Stomach (tissue), 4 donors: ENCODE measurements at regions not wholly inside any gene's neighbourhood (a gene's known extent, or its start where the extent isn't known, plus 50 kb on each side); places are given as distances from the start of the nearest gene placed in this dataset.

Source experiments
- CTCF ChIP-seq, 7 experiments: fragments of 450-650 bp in 4 of 7; fragments of 200-600 bp in 3 of 7; sonication (generic) in 3 of 7; IDR thresholded peaks; one replicate each; pipeline ENCODE4 v1.5.1; 2016 to 2019; ENCODE audit warnings: antibody characterized with exemption in 7 of 7, control low read depth in 2 of 7, mild to moderate bottlenecking in 1 of 7
- EP300 ChIP-seq: sonication (generic); formaldehyde crosslinking; IDR thresholded peaks from one replicate; pipeline ENCODE4 v1.6.1; 2017; ENCODE audit warnings: antibody characterized with exemption
- POLR2A ChIP-seq, 4 donors: fragments of 450-650 bp; IDR thresholded peaks; one replicate each; pipeline ENCODE4 v1.6.1; 2016; ENCODE audit warnings: antibody characterized with exemption in 4 of 4, control low read depth in 2 of 4, mild to moderate bottlenecking in 1 of 4, moderate library complexity in 1 of 4
- POLR2AphosphoS5 ChIP-seq, 3 donors: sonication (generic); formaldehyde crosslinking; IDR thresholded peaks; one replicate each; pipeline ENCODE4 v1.6.1; 2016; ENCODE audit warnings: antibody characterized with exemption in 3 of 3

GRCh38 chr3:110027446-110028080 is 690.2 kb upstream of the DPPA4 start:
- no peak for TF ChIP-seq POLR2A (IDR thresholded peaks at IDR 0.05)
- no peak for TF ChIP-seq CTCF (IDR thresholded peaks at IDR 0.05)
- no peak for TF ChIP-seq POLR2AphosphoS5 (IDR thresholded peaks at IDR 0.05)
- no peak for TF ChIP-seq EP300
